HepG2 (cell line): ENCODE measurements at regions not wholly inside any gene's neighbourhood (a gene's known extent, or its start where the extent isn't known, plus 50 kb on each side); places are given as distances from the start of the nearest gene placed in this dataset.

ENCODE experiments used
- RFX5 ChIP-seq: IDR thresholded peaks from 2 replicates; pipeline ENCODE4 v1.6.1; 2011; ENCODE audit warnings: low read depth, low read length, improper control_type of control experiment
- RFXANK ChIP-seq: IDR thresholded peaks from 2 replicates; pipeline ENCODE4 v1.6.1; 2016

- TF ChIP-seq RFX5 (no peak), RFXANK (CRISPR knock-in tag) (no peak)
Measured at GRCh38 chr10:53441843-53442242, 669.3 kb upstream of the MBL2 start.
